ENCODE measurements at regions not wholly inside any gene's neighbourhood (a gene's known extent, or its start where the extent isn't known, plus 50 kb on each side); places are given as distances from the start of the nearest gene placed in this dataset.

DNA sequence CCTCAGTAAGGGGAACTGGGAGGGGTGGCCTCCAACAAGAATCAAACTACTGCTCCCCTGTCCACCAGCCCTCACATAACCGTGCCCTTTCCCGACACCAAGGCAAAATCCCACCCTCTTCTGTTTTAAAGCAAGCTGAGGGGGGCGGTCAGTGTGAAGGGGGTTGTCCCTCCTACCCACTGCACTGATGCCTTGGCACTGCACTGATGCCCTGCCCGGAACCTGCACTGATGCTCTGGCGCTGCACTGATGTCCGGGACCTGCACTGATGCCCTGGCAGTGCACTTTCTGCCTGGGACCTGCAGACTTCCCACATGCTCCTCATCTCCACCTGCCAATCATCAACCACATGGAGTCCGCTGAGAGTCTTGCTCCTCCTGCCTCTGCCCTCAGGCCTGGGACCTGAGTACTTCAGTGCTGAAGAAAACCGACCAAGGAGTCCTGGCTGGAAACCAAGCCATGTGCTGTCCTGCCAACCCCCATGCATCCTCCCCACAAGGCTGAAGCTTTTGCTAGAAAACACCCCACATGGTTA, 179.5 kb downstream of the SMAD2 start:
- TF ChIP-seq, protein P1, sequence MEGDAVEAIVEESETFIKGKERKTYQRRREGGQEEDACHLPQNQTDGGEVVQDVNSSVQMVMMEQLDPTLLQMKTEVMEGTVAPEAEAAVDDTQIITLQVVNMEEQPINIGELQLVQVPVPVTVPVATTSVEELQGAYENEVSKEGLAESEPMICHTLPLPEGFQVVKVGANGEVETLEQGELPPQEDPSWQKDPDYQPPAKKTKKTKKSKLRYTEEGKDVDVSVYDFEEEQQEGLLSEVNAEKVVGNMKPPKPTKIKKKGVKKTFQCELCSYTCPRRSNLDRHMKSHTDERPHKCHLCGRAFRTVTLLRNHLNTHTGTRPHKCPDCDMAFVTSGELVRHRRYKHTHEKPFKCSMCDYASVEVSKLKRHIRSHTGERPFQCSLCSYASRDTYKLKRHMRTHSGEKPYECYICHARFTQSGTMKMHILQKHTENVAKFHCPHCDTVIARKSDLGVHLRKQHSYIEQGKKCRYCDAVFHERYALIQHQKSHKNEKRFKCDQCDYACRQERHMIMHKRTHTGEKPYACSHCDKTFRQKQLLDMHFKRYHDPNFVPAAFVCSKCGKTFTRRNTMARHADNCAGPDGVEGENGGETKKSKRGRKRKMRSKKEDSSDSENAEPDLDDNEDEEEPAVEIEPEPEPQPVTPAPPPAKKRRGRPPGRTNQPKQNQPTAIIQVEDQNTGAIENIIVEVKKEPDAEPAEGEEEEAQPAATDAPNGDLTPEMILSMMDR (IDR thresholded peaks at IDR 0.05): no peak
- no peak for TF ChIP-seq POLR2A (IDR thresholded peaks at IDR 0.05)

Data from right lobe of liver (tissue), 4 donors.